ENCODE measurements at regions not wholly inside any gene's neighbourhood (a gene's known extent, or its start where the extent isn't known, plus 50 kb on each side); places are given as distances from the start of the nearest gene placed in this dataset.

DNA sequence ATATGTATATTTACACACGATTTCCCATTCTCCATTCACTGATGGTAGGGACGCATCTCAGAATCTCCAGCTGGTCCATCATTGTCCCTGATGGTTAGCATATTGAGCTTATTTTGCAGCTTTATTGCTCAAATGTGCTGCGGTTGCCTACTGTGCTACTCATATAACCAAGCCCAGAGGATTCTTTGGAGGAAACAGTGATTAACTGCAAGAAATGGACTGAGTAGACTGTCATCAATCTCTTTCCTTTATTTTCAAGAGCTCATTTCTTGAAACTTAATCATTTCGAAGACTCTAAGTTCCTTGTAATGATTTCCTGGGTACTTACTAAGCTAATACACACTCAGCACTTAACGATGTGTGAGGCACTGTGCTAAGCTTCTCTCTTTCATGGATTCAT lies 119.0 kb downstream of the MAT2B start:
- Histone ChIP-seq H3K4me1 (ENCODE audit: control insufficient read depth, extremely low read depth, insufficient read depth, low read length) (no peaks in the 10 kb centered on the region), H3K36me3 (ENCODE audit: control insufficient read depth in 2 of 2, extremely low read depth in 1 of 2, insufficient read depth in 2 of 2, low read length in 2 of 2) (no peaks in the 10 kb centered on the region), H3K79me2 (ENCODE audit: control insufficient read depth, insufficient read depth, low read length) (no peaks in the 10 kb centered on the region), H3K4me2 (ENCODE audit: insufficient read depth, low read length) (no peak overlapping the region), H3K27me3 (ENCODE audit: control insufficient read depth in 2 of 2, insufficient read depth in 2 of 2, low read length in 2 of 2) (no peaks in the 10 kb centered on the region), H3K27ac (ENCODE audit: insufficient read depth, low read depth, low read length) (no peak overlapping the region), H4K20me1 (replicated peaks; ENCODE audit: control insufficient read depth, extremely low read depth, insufficient read depth, low read length) (no peaks in the 10 kb centered on the region), H3K9me3 (replicated peaks; ENCODE audit: control insufficient read depth, insufficient read depth, low read length) (no peaks in the 10 kb centered on the region), H3K9ac (replicated peaks; ENCODE audit: extremely low read depth, insufficient read depth, low read length) (no peak overlapping the region), H3K9me1 (replicated peaks; ENCODE audit: control insufficient read depth, extremely low read depth, insufficient read depth, low read length) (no peaks in the 10 kb centered on the region), H2AFZ (ENCODE audit: low read depth, low read length) (no peak overlapping the region), H3K4me3 (replicated peaks in 1 of 3; ENCODE audit: insufficient read depth in 1 of 3, low read depth in 1 of 3, low read length in 3 of 3) (no peak overlapping the region)
- ChIA-PET POLR2A (no interaction called here), CTCF (interaction anchor here (1.0 to 1.7 kb wide), 3 partner anchors 21 to 60 kb away, joined by 3 to 5 read pairs (median 3); no protein-coding TSS in a partner anchor)
- BruUV-seq (replicated peaks): no TSS peak
- TF ChIP-seq, protein P1, sequence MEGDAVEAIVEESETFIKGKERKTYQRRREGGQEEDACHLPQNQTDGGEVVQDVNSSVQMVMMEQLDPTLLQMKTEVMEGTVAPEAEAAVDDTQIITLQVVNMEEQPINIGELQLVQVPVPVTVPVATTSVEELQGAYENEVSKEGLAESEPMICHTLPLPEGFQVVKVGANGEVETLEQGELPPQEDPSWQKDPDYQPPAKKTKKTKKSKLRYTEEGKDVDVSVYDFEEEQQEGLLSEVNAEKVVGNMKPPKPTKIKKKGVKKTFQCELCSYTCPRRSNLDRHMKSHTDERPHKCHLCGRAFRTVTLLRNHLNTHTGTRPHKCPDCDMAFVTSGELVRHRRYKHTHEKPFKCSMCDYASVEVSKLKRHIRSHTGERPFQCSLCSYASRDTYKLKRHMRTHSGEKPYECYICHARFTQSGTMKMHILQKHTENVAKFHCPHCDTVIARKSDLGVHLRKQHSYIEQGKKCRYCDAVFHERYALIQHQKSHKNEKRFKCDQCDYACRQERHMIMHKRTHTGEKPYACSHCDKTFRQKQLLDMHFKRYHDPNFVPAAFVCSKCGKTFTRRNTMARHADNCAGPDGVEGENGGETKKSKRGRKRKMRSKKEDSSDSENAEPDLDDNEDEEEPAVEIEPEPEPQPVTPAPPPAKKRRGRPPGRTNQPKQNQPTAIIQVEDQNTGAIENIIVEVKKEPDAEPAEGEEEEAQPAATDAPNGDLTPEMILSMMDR (IDR thresholded peaks at IDR 0.05; ENCODE audit: extremely low read depth in 1 of 2, insufficient read depth in 1 of 2, low read depth in 1 of 2, low read length in 2 of 2): no peak
- TF ChIP-seq POLR2AphosphoS5 (IDR thresholded peaks at IDR 0.05; ENCODE audit: insufficient read depth, low read depth, low read length) (no peak), GATA2 (IDR thresholded peaks at IDR 0.05; ENCODE audit: insufficient read depth, insufficient read length, low read depth, low read length) (no peak), FOS (IDR thresholded peaks at IDR 0.05; ENCODE audit: borderline replicate concordance, insufficient read depth, low read length) (no peak), JUN (IDR thresholded peaks at IDR 0.05; ENCODE audit: borderline replicate concordance, insufficient read depth, insufficient read length, low read depth) (no peak), POLR2A (IDR thresholded peaks at IDR 0.05; ENCODE audit: low read depth, low read length) (no peak), MYC (IDR thresholded peaks at IDR 0.05; ENCODE audit: low read depth, low read length) (no peak), MAX (IDR thresholded peaks at IDR 0.05; ENCODE audit: insufficient read depth, insufficient read length) (no peak), EZH2 (IDR thresholded peaks at IDR 0.05; ENCODE audit: borderline replicate concordance, low read depth, low read length, severe bottlenecking) (no peak)
- intact Hi-C loops (cut with micrococcal nuclease): no loop called here
- FAIRE-seq (no peak), DNase-seq (ENCODE audit: low read depth, low spot score) (no peak)
- dilution Hi-C loops (cut with MboI; ENCODE audit: extremely low pct_ligation_motif_present, low sequenced_read_pairs): no loop called here

All from endothelial cell of umbilical vein (primary cell).